ENCODE measurements at regions not wholly inside any gene's neighbourhood (a gene's known extent, or its start where the extent isn't known, plus 50 kb on each side); places are given as distances from the start of the nearest gene placed in this dataset.

GRCh38 chr12:58615047-58615446 lies 305.3 kb downstream of the LRIG3 start:
- DNase-seq, result no peak

GRCh38 chr12:58615576-58615975 lies 304.7 kb downstream of the LRIG3 start:
- no peak overlapping the region for H3K27ac ChIP-seq (ENCODE audit: low read length)
- no peak overlapping the region for H3K4me3 Mint-ChIP-seq
- no peaks in the 10 kb centered on the region for H3K36me3 Mint-ChIP-seq
- H3K27me3 Mint-ChIP-seq, result no peaks in the 10 kb centered on the region
- DNase-seq, result no peak
- no peaks in the 10 kb centered on the region for H3K4me1 Mint-ChIP-seq
- H3K9me3 ChIP-seq, result no peaks in the 10 kb centered on the region
- H3K4me1 ChIP-seq (ENCODE audit: control insufficient read depth in 1 of 2, extremely low read depth in 1 of 2, insufficient read depth in 2 of 2, low read length in 2 of 2), result no peaks in the 10 kb centered on the region
- no peak for ATAC-seq (replicated peaks in 1 of 4)
- CTCF ChIA-PET, result no interaction called here
- H3K36me3 ChIP-seq (ENCODE audit: control insufficient read depth in 2 of 2, extremely low read depth in 1 of 2, insufficient read depth in 1 of 2, low read length in 1 of 2), result no peaks in the 10 kb centered on the region
- POLR2A ChIA-PET, result no interaction called here
- H3K9me3 Mint-ChIP-seq, result peaks cover 2 to 6% (median 4%) of the 10 kb centered on the region in 3 donors
- no peak overlapping the region for H3K4me3 ChIP-seq (ENCODE audit: control insufficient read depth in 1 of 2, extremely low read depth in 1 of 2, low read length in 1 of 2)
- no peak overlapping the region for H3K27ac Mint-ChIP-seq
- H3K27me3 ChIP-seq (replicated peaks in 1 of 2; ENCODE audit: control insufficient read depth in 2 of 2, extremely low read depth in 1 of 2, insufficient read depth in 2 of 2, low read length in 1 of 2), result no peaks in the 10 kb centered on the region

More at GRCh38 chr12:58615047-58615446, 305.3 kb downstream of the LRIG3 start:
- POLR2A ChIA-PET, result no interaction called here
- ATAC-seq (replicated peaks in 1 of 4), result no peak
- Mint-ChIP-seq H3K9me3 (peaks cover 0 to 4% (median 3%) of the 10 kb centered on the region in 3 donors), H3K27ac (no peak overlapping the region), H3K36me3 (no peaks in the 10 kb centered on the region), H3K4me1 (no peaks in the 10 kb centered on the region), H3K4me3 (no peak overlapping the region), H3K27me3 (no peaks in the 10 kb centered on the region)
- Histone ChIP-seq H3K4me1 (ENCODE audit: control insufficient read depth in 1 of 2, extremely low read depth in 1 of 2, insufficient read depth in 2 of 2, low read length in 2 of 2) (no peaks in the 10 kb centered on the region), H3K9me3 (no peaks in the 10 kb centered on the region), H3K27ac (ENCODE audit: low read length) (no peak overlapping the region), H3K4me3 (ENCODE audit: control insufficient read depth in 1 of 2, extremely low read depth in 1 of 2, low read length in 1 of 2) (no peak overlapping the region), H3K27me3 (replicated peaks in 1 of 2; ENCODE audit: control insufficient read depth in 2 of 2, extremely low read depth in 1 of 2, insufficient read depth in 2 of 2, low read length in 1 of 2) (no peaks in the 10 kb centered on the region), H3K36me3 (ENCODE audit: control insufficient read depth in 2 of 2, extremely low read depth in 1 of 2, insufficient read depth in 1 of 2, low read length in 1 of 2) (no peaks in the 10 kb centered on the region)
- whole genome bisulfite sequencing (ENCODE audit: insufficient coverage), result 20% methylated on average over 2 of the region's 2 CpGs
- CTCF ChIA-PET, result no interaction called here

- H3K27ac ChIP-seq (ENCODE audit: low read length), result no peak overlapping the region
- no peaks in the 10 kb centered on the region for H3K9me3 ChIP-seq
- POLR2A ChIA-PET, result no interaction called here
- Mint-ChIP-seq H3K27ac (no peak overlapping the region), H3K36me3 (no peaks in the 10 kb centered on the region), H3K9me3 (peaks cover 4 to 7% (median 4%) of the 10 kb centered on the region in 3 donors), H3K4me3 (no peak overlapping the region), H3K27me3 (no peaks in the 10 kb centered on the region), H3K4me1 (no peaks in the 10 kb centered on the region)
- no CpG with 5 or more reads among the region's 1 CpG for WGBS (ENCODE audit: insufficient coverage)
- no peaks in the 10 kb centered on the region for H3K27me3 ChIP-seq (replicated peaks in 1 of 2; ENCODE audit: control insufficient read depth in 2 of 2, extremely low read depth in 1 of 2, insufficient read depth in 2 of 2, low read length in 1 of 2)
- no peak overlapping the region for H3K4me3 ChIP-seq (ENCODE audit: control insufficient read depth in 1 of 2, extremely low read depth in 1 of 2, low read length in 1 of 2)
- no peaks in the 10 kb centered on the region for H3K4me1 ChIP-seq (ENCODE audit: control insufficient read depth in 1 of 2, extremely low read depth in 1 of 2, insufficient read depth in 2 of 2, low read length in 2 of 2)
- CTCF ChIA-PET, result no interaction called here
- H3K36me3 ChIP-seq (ENCODE audit: control insufficient read depth in 2 of 2, extremely low read depth in 1 of 2, insufficient read depth in 1 of 2, low read length in 1 of 2), result no peaks in the 10 kb centered on the region
- no peak for ATAC-seq (replicated peaks in 1 of 4)
- no peak for DNase-seq
These were observed 303.7 kb downstream of the LRIG3 start for GRCh38 chr12:58616618-58617017.

- CTCF ChIA-PET, result no interaction called here
- H3K4me3 ChIP-seq (ENCODE audit: control insufficient read depth in 1 of 2, extremely low read depth in 1 of 2, low read length in 1 of 2), result no peak overlapping the region
- Mint-ChIP-seq H3K27ac (no peak overlapping the region), H3K4me1 (no peaks in the 10 kb centered on the region), H3K36me3 (no peaks in the 10 kb centered on the region), H3K4me3 (no peak overlapping the region), H3K27me3 (no peaks in the 10 kb centered on the region), H3K9me3 (peaks cover 7 to 13% (median 9%) of the 10 kb centered on the region in 3 donors)
- ATAC-seq (replicated peaks in 1 of 4) (no peak), DNase-seq (no peak)
- 100% methylated on average over 2 of the region's 5 CpGs for WGBS (ENCODE audit: insufficient coverage)
- no peak overlapping the region for H3K27ac ChIP-seq (ENCODE audit: low read length)
- no peaks in the 10 kb centered on the region for H3K4me1 ChIP-seq (ENCODE audit: control insufficient read depth in 1 of 2, extremely low read depth in 1 of 2, insufficient read depth in 2 of 2, low read length in 2 of 2)
- POLR2A ChIA-PET, result no interaction called here
- no peaks in the 10 kb centered on the region for H3K36me3 ChIP-seq (ENCODE audit: control insufficient read depth in 2 of 2, extremely low read depth in 1 of 2, insufficient read depth in 1 of 2, low read length in 1 of 2)
- H3K27me3 ChIP-seq (replicated peaks in 1 of 2; ENCODE audit: control insufficient read depth in 2 of 2, extremely low read depth in 1 of 2, insufficient read depth in 2 of 2, low read length in 1 of 2), result no peaks in the 10 kb centered on the region
- H3K9me3 ChIP-seq, result no peaks in the 10 kb centered on the region
These were observed 299.2 kb downstream of the LRIG3 start for GRCh38 chr12:58621126-58621525.

GRCh38 chr12:58629376-58629775 lies 290.9 kb downstream of the LRIG3 start:
- Mint-ChIP-seq H3K4me1 (no peaks in the 10 kb centered on the region), H3K36me3 (no peaks in the 10 kb centered on the region), H3K27ac (no peak overlapping the region), H3K4me3 (no peak overlapping the region), H3K9me3 (peaks cover 0 to 6% (median 6%) of the 10 kb centered on the region in 3 donors), H3K27me3 (no peaks in the 10 kb centered on the region)
- ChIA-PET POLR2A (no interaction called here), CTCF (no interaction called here)
- no CpG with 5 or more reads among the region's 1 CpG for WGBS (ENCODE audit: insufficient coverage)
- Histone ChIP-seq H3K9me3 (no peaks in the 10 kb centered on the region), H3K4me3 (ENCODE audit: control insufficient read depth in 1 of 2, extremely low read depth in 1 of 2, low read length in 1 of 2) (no peak overlapping the region), H3K4me1 (ENCODE audit: control insufficient read depth in 1 of 2, extremely low read depth in 1 of 2, insufficient read depth in 2 of 2, low read length in 2 of 2) (no peaks in the 10 kb centered on the region), H3K36me3 (ENCODE audit: control insufficient read depth in 2 of 2, extremely low read depth in 1 of 2, insufficient read depth in 1 of 2, low read length in 1 of 2) (no peaks in the 10 kb centered on the region), H3K27ac (ENCODE audit: low read length) (no peak overlapping the region), H3K27me3 (replicated peaks in 1 of 2; ENCODE audit: control insufficient read depth in 2 of 2, extremely low read depth in 1 of 2, insufficient read depth in 2 of 2, low read length in 1 of 2) (no peaks in the 10 kb centered on the region)
- ATAC-seq (replicated peaks in 1 of 4) (no peak), DNase-seq (no peak)

GRCh38 chr12:58633479-58633878 lies 286.8 kb downstream of the LRIG3 start:
- H3K36me3 Mint-ChIP-seq, result no peaks in the 10 kb centered on the region
- CTCF ChIA-PET, result no interaction called here
- no peaks in the 10 kb centered on the region for H3K4me1 Mint-ChIP-seq

GRCh38 chr12:58639318-58639934 lies 280.9 kb downstream of the LRIG3 start:
- no peaks in the 10 kb centered on the region for H3K36me3 ChIP-seq (ENCODE audit: control insufficient read depth in 2 of 2, extremely low read depth in 1 of 2, insufficient read depth in 1 of 2, low read length in 1 of 2)
- H3K9me3 ChIP-seq, result no peaks in the 10 kb centered on the region
- H3K4me3 Mint-ChIP-seq, result no peak overlapping the region
- no peaks in the 10 kb centered on the region for H3K27me3 Mint-ChIP-seq
- no peaks in the 10 kb centered on the region for H3K36me3 Mint-ChIP-seq
- no CpG with 5 or more reads among the region's 4 CpGs for WGBS (ENCODE audit: insufficient coverage)
- H3K4me1 Mint-ChIP-seq, result no peaks in the 10 kb centered on the region
- H3K27ac ChIP-seq (ENCODE audit: low read length), result no peak overlapping the region
- H3K4me3 ChIP-seq (ENCODE audit: control insufficient read depth in 1 of 2, extremely low read depth in 1 of 2, low read length in 1 of 2), result no peak overlapping the region
- H3K4me1 ChIP-seq (ENCODE audit: control insufficient read depth in 1 of 2, extremely low read depth in 1 of 2, insufficient read depth in 2 of 2, low read length in 2 of 2), result no peaks in the 10 kb centered on the region
- no peak for DNase-seq
- CTCF ChIA-PET, result no interaction called here
- no peak for ATAC-seq (replicated peaks in 1 of 4)
- no peak overlapping the region for H3K27ac Mint-ChIP-seq
- H3K9me3 Mint-ChIP-seq, result peaks cover 0 to 5% (median 5%) of the 10 kb centered on the region in 3 donors
- POLR2A ChIA-PET, result no interaction called here
- H3K27me3 ChIP-seq (replicated peaks in 1 of 2; ENCODE audit: control insufficient read depth in 2 of 2, extremely low read depth in 1 of 2, insufficient read depth in 2 of 2, low read length in 1 of 2), result no peaks in the 10 kb centered on the region

More at GRCh38 chr12:58633479-58633878, 286.8 kb downstream of the LRIG3 start:
- H3K36me3 ChIP-seq (ENCODE audit: control insufficient read depth in 2 of 2, extremely low read depth in 1 of 2, insufficient read depth in 1 of 2, low read length in 1 of 2), result no peaks in the 10 kb centered on the region
- Mint-ChIP-seq H3K27ac (no peak overlapping the region), H3K4me3 (no peak overlapping the region), H3K27me3 (no peaks in the 10 kb centered on the region), H3K9me3 (peaks cover 0 to 5% (median 3%) of the 10 kb centered on the region in 3 donors)
- H3K4me1 ChIP-seq (ENCODE audit: control insufficient read depth in 1 of 2, extremely low read depth in 1 of 2, insufficient read depth in 2 of 2, low read length in 2 of 2), result no peaks in the 10 kb centered on the region
- no peaks in the 10 kb centered on the region for H3K9me3 ChIP-seq
- H3K4me3 ChIP-seq (ENCODE audit: control insufficient read depth in 1 of 2, extremely low read depth in 1 of 2, low read length in 1 of 2), result no peak overlapping the region
- H3K27me3 ChIP-seq (replicated peaks in 1 of 2; ENCODE audit: control insufficient read depth in 2 of 2, extremely low read depth in 1 of 2, insufficient read depth in 2 of 2, low read length in 1 of 2), result no peaks in the 10 kb centered on the region
- ATAC-seq (replicated peaks in 1 of 4) (no peak), DNase-seq (no peak)
- POLR2A ChIA-PET, result no interaction called here
- no peak overlapping the region for H3K27ac ChIP-seq (ENCODE audit: low read length)
